Vagina (tissue), 2 donors: ENCODE measurements at regions not wholly inside any gene's neighbourhood (a gene's known extent, or its start where the extent isn't known, plus 50 kb on each side); places are given as distances from the start of the nearest gene placed in this dataset.

Source experiments
- DNase-seq, 2 donors: peaks; one replicate each; pipeline ENCODE4 v3.0.0-alpha.2; 2017; ENCODE audit errors: extremely low spot score in 2 of 2
- H3K27ac ChIP-seq: fragments of 200-600 bp; sonication (generic); one replicate; pipeline ENCODE4 v1.5.1; 2019
- H3K27me3 ChIP-seq: fragments of 200-600 bp; sonication (generic); one replicate; pipeline ENCODE4 v1.5.1; 2019
- H3K36me3 ChIP-seq, 2 donors: fragments of 200-600 bp; sonication (generic); one replicate each; pipeline ENCODE4 v1.5.1; 2017 to 2019
- H3K4me1 ChIP-seq: fragments of 200-600 bp; sonication (generic); one replicate; pipeline ENCODE4 v1.5.1; 2019
- H3K4me3 ChIP-seq, 2 donors: fragments of 200-600 bp; sonication (generic); 1 replicate in 1 of 2; 2 replicates in 1 of 2; pipeline ENCODE4 v1.5.1; 2016 to 2019
- H3K9me3 ChIP-seq: fragments of 200-600 bp; sonication (generic); one replicate; pipeline ENCODE4 v1.5.1; 2019
- POLR2A ChIP-seq, 2 donors: fragments of 450-650 bp; IDR thresholded peaks; one replicate each; pipeline ENCODE4 v1.6.1; 2017; ENCODE audit warnings: antibody characterized with exemption in 2 of 2, mild to moderate bottlenecking in 2 of 2, moderate library complexity in 2 of 2
- POLR2AphosphoS5 ChIP-seq, 2 donors: sonication (generic); formaldehyde crosslinking; IDR thresholded peaks; one replicate each; pipeline ENCODE4 v1.9.0; 2017; ENCODE audit warnings: antibody characterized with exemption in 2 of 2, mild to moderate bottlenecking in 2 of 2, low read depth in 1 of 2; ENCODE audit not compliant: insufficient read depth in 1 of 2
- intact Hi-C: fragments of 100-400 bp; cut with DNase I; formaldehyde crosslinking; loops from one replicate; pipeline ENCODE4 v1.15.1; 2023
- TF ChIP-seq, protein P1 (sequence below), 3 experiments: fragments of 450-650 bp in 2 of 3; fragments of 200-600 bp in 1 of 3; sonication (generic) in 1 of 3; IDR thresholded peaks; one replicate each; pipeline ENCODE4 v1.5.1; 2017 to 2019; ENCODE audit warnings: antibody characterized with exemption in 3 of 3, mild to moderate bottlenecking in 2 of 3, moderate library complexity in 2 of 3

DNA sequence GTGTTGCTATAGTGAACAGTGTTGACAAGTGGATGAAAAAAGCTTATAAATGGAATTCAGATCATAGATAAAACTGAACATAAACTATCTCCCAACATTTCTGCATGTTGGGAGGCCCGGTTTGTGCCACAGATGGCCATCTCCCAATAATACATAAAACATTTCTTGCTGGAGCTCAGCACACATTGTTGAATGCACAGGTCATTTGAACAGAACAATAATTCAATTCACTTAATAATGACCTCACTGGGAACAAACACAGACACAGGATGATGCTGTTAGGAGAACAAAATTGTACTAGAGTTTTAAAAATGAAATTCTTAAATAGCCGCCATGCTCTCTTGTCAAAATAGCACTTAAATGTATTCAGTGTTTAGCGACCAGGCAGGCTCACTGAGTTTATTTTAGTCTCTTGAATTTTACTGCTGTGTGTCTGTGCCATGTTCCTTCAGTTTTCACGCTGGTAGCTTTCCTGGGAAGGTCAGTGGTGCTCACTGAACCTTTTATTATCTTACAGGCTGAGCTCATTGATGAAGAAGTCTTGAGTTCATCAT lies 85.0 kb upstream of the SSBP2 start:
- H3K27me3 ChIP-seq = no peaks in the 10 kb centered on the region
- H3K4me3 ChIP-seq = no peak overlapping the region
- no peaks in the 10 kb centered on the region for H3K9me3 ChIP-seq
- H3K36me3 ChIP-seq = no peaks in the 10 kb centered on the region
- no peaks in the 10 kb centered on the region for H3K4me1 ChIP-seq
- intact Hi-C loops = no loop called here
- TF ChIP-seq POLR2A (IDR thresholded peaks at IDR 0.05) (no peak), POLR2AphosphoS5 (IDR thresholded peaks at IDR 0.05; ENCODE audit: insufficient read depth in 1 of 2, low read depth in 1 of 2) (no peak)
- TF ChIP-seq, protein P1, sequence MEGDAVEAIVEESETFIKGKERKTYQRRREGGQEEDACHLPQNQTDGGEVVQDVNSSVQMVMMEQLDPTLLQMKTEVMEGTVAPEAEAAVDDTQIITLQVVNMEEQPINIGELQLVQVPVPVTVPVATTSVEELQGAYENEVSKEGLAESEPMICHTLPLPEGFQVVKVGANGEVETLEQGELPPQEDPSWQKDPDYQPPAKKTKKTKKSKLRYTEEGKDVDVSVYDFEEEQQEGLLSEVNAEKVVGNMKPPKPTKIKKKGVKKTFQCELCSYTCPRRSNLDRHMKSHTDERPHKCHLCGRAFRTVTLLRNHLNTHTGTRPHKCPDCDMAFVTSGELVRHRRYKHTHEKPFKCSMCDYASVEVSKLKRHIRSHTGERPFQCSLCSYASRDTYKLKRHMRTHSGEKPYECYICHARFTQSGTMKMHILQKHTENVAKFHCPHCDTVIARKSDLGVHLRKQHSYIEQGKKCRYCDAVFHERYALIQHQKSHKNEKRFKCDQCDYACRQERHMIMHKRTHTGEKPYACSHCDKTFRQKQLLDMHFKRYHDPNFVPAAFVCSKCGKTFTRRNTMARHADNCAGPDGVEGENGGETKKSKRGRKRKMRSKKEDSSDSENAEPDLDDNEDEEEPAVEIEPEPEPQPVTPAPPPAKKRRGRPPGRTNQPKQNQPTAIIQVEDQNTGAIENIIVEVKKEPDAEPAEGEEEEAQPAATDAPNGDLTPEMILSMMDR (IDR thresholded peaks at IDR 0.05) = no peak
- H3K27ac ChIP-seq = no peak overlapping the region
- no peak for DNase-seq

DNA sequence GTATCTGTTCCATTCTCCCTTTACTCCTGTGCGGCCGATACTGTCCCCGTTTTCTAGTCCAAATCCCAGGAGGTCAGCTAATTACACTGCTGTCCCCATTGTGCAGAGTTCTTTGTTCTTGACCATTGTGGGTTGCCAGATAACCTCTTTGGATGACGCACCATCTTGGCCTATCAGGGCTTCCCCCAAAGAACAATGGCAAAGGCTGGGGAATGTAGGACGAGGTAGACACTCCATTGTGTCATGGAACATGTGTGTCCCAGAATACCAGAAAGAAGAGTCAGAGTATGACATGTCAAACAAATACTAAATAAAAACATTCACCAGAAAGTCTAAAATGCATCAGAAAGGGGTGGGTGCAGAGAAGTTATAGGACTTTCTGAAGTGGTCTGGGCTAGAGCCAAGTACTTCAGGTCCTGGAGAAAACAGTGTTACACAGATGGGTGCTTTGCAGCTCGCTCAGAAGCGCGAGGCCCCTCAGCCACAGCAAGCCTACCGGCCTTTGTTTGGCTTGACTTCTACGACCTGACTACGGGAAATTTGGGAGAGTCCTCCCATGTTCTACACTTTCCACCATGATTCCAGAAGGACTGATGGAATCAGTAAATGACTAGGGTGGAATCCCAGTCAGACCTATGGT lies 83.2 kb upstream of the SSBP2 start:
- H3K9me3 ChIP-seq = no peaks in the 10 kb centered on the region
- no peaks in the 10 kb centered on the region for H3K27me3 ChIP-seq
- TF ChIP-seq, protein P1 (IDR thresholded peaks at IDR 0.05) = no peak
- TF ChIP-seq POLR2A (IDR thresholded peaks at IDR 0.05) (no peak), POLR2AphosphoS5 (IDR thresholded peaks at IDR 0.05; ENCODE audit: insufficient read depth in 1 of 2, low read depth in 1 of 2) (no peak)
- no peak overlapping the region for H3K27ac ChIP-seq
- H3K36me3 ChIP-seq = no peaks in the 10 kb centered on the region
- intact Hi-C loops = no loop called here
- no peak overlapping the region for H3K4me3 ChIP-seq
- DNase-seq = no peak
- H3K4me1 ChIP-seq = no peaks in the 10 kb centered on the region

DNA sequence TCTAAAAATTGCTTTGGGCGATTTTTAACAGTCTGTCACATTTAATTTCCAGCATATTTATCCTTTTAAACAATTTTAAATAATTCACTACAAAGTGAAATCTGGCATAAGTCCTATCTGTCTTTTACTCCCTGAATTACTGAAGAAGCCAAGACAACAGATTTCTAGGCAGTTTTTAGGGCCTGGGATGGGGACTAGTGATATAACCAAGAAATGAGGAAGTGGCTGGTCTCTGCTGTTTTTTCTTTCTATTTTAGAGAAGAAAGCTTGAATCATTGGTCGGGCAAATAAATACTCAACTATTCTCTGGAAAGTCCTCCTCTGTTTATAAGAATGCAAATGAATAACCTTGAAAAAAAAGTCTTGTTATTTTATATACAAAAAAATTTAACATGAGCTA lies 79.7 kb upstream of the SSBP2 start:
- no peak overlapping the region for H3K27ac ChIP-seq
- peaks cover under 1% of the 10 kb centered on the region for H3K4me1 ChIP-seq
- no peaks in the 10 kb centered on the region for H3K9me3 ChIP-seq
- H3K4me3 ChIP-seq = no peak overlapping the region
- no peak for DNase-seq
- no peaks in the 10 kb centered on the region for H3K36me3 ChIP-seq
- H3K27me3 ChIP-seq = no peaks in the 10 kb centered on the region
- intact Hi-C loops = no loop called here
- TF ChIP-seq POLR2AphosphoS5 (IDR thresholded peaks at IDR 0.05; ENCODE audit: insufficient read depth in 1 of 2, low read depth in 1 of 2) = no peak
- TF ChIP-seq, protein P1 (IDR thresholded peaks at IDR 0.05) = no peak
- no peak for TF ChIP-seq POLR2A (IDR thresholded peaks at IDR 0.05)

DNA sequence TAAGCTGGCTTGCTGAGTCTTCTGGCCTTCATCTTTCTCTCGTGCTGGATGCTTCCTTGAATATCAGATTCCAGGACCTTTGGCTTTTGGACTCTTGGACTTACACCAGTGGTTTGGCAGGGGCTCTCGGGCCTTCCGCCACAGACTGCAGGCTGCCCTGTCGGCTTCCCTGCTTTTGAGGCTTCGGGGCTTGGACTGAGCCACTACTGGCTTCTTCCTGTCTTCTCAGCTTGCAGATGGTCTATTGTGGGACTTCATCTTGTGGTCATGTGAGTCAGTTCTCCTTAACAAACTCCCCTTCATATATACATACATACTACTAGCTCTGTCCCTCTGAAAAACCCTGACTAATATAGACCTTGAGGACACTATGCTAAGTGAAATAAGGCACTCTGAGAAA lies 78.3 kb upstream of the SSBP2 start:
- intact Hi-C loops = no loop called here
- no peak overlapping the region for H3K27ac ChIP-seq
- TF ChIP-seq POLR2A (IDR thresholded peaks at IDR 0.05) (no peak), POLR2AphosphoS5 (IDR thresholded peaks at IDR 0.05; ENCODE audit: insufficient read depth in 1 of 2, low read depth in 1 of 2) (no peak)
- TF ChIP-seq, protein P1 (IDR thresholded peaks at IDR 0.05) = no peak
- no peaks in the 10 kb centered on the region for H3K36me3 ChIP-seq
- H3K27me3 ChIP-seq = no peaks in the 10 kb centered on the region
- H3K4me3 ChIP-seq = no peak overlapping the region
- H3K9me3 ChIP-seq = no peaks in the 10 kb centered on the region
- H3K4me1 ChIP-seq = peaks cover 11% of the 10 kb centered on the region
- no peak for DNase-seq

DNA sequence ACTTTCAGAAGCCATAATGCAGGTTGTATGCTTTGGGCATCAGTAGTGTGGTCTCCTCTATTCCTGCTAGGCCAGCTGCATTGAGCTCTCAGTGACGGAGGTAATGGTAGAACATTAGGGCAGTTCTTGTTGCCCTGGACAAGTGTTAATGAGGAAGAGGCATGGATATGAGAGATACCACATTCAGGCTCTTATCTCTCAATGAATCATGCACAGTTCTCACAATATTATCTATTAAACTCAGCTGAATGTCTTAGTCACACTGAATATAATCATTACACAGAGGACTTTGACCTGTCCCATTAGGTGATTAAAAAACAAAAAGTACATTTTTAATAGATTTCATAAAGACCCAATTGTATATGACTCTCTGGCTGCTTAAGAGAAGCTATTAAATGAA lies 76.6 kb upstream of the SSBP2 start:
- TF ChIP-seq POLR2AphosphoS5 (IDR thresholded peaks at IDR 0.05; ENCODE audit: insufficient read depth in 1 of 2, low read depth in 1 of 2) (no peak), POLR2A (IDR thresholded peaks at IDR 0.05) (no peak)
- TF ChIP-seq, protein P1 (IDR thresholded peaks at IDR 0.05) = no peak
- intact Hi-C loops = no loop called here

More for the DNA sequence above, 76.6 kb upstream of the SSBP2 start:
- Histone ChIP-seq H3K36me3 (no peaks in the 10 kb centered on the region), H3K27ac (no peak overlapping the region), H3K9me3 (no peaks in the 10 kb centered on the region), H3K4me3 (no peak overlapping the region), H3K27me3 (no peaks in the 10 kb centered on the region), H3K4me1 (peaks cover 11% of the 10 kb centered on the region)
- DNase-seq = no peak
